CD4-positive, alpha-beta memory T cell (primary cell): ENCODE measurements at regions not wholly inside any gene's neighbourhood (a gene's known extent, or its start where the extent isn't known, plus 50 kb on each side); places are given as distances from the start of the nearest gene placed in this dataset.
A peak's percentile ranks its signal among the peaks of the same experiment; 100 is the strongest.
"Not testable (repeated sequence)": the region's sequence is repeated elsewhere in the genome, so short reads cannot be mapped to it uniquely, and the experiment has no call there.

ENCODE experiments used
- CTCF ChIA-PET: fragments of 350-600 bp; sonication (Branson Sonifier 250); formaldehyde crosslinking; loops from one replicate; lab custom pipeline; 2021; ENCODE audit warnings: inconsistent platforms; ENCODE audit not compliant: partially characterized antibody; lab: Charles Lee
- POLR2A ChIA-PET: fragments of 350-600 bp; sonication (Branson Sonifier 250); formaldehyde crosslinking; loops from one replicate; lab custom pipeline; 2021; ENCODE audit not compliant: partially characterized antibody; lab: Charles Lee
- DNase-seq, 5 donors: peaks; one replicate each; pipeline versions ENCODE4 v3.0.0 to v3.0.0-alpha.2; 2020 to 2022; ENCODE audit warnings: mixed read lengths in 1 of 5
- H3K27ac ChIP-seq: one replicate; pipeline ENCODE4 v1.7.0; 2013; ENCODE audit warnings: low read depth, low read length
- H3K27me3 ChIP-seq: 2 replicates; pipeline ENCODE4 v1.7.0; 2013; ENCODE audit warnings: mild to moderate bottlenecking, low read length, moderate library complexity; ENCODE audit not compliant: insufficient read depth
- H3K36me3 ChIP-seq: 2 replicates; pipeline ENCODE4 v1.7.0; 2013; ENCODE audit warnings: mild to moderate bottlenecking, low read length, moderate library complexity; ENCODE audit not compliant: insufficient read depth
- H3K4me1 ChIP-seq: 2 replicates; pipeline ENCODE4 v1.7.0; 2013; ENCODE audit warnings: mild to moderate bottlenecking, low read length, moderate library complexity; ENCODE audit not compliant: insufficient read depth
- H3K4me3 ChIP-seq, 2 donors: one replicate each; pipeline ENCODE4 v1.7.0; 2013; ENCODE audit warnings: low read length in 2 of 2, mild to moderate bottlenecking in 1 of 2
- H3K9me3 ChIP-seq, 2 donors: one replicate each; pipeline ENCODE4 v1.7.0; 2013; ENCODE audit warnings: low read length in 2 of 2, control low read depth in 1 of 2; ENCODE audit not compliant: control insufficient read depth in 1 of 2
- H3K27ac Mint-ChIP-seq, 7 donors: one replicate each; pipeline ENCODE4 v1.8.0; 2020 to 2021; ENCODE audit warnings: mixed read lengths in 7 of 7, mild to moderate bottlenecking in 6 of 7, inconsistent platforms in 3 of 7, moderate library complexity in 3 of 7
- H3K27me3 Mint-ChIP-seq, 2 donors: one replicate each; pipeline ENCODE4 v1.8.0; 2020 to 2021; ENCODE audit warnings: mixed read lengths in 2 of 2
- H3K36me3 Mint-ChIP-seq, 2 donors: one replicate each; pipeline ENCODE4 v1.8.0; 2020 to 2021; ENCODE audit warnings: mixed read lengths in 2 of 2, inconsistent platforms in 1 of 2, mild to moderate bottlenecking in 1 of 2
- H3K4me1 Mint-ChIP-seq, 4 donors: one replicate each; pipeline ENCODE4 v1.8.0; 2020 to 2021; ENCODE audit warnings: mixed read lengths in 4 of 4, mild to moderate bottlenecking in 1 of 4
- H3K4me3 Mint-ChIP-seq, 8 donors: one replicate each; pipeline ENCODE4 v1.8.0; 2020 to 2021; ENCODE audit warnings: mixed read lengths in 8 of 8, mild to moderate bottlenecking in 7 of 8, moderate library complexity in 6 of 8, inconsistent platforms in 3 of 8
- H3K9me3 Mint-ChIP-seq, 8 donors: one replicate each; pipeline ENCODE4 v1.8.0; 2020 to 2021; ENCODE audit warnings: mixed read lengths in 8 of 8, mild to moderate bottlenecking in 5 of 8, inconsistent platforms in 3 of 8, moderate library complexity in 1 of 8
- intact Hi-C: fragments of 100-400 bp; cut with micrococcal nuclease; formaldehyde crosslinking; loops from one replicate; pipeline ENCODE4 v1.15.1; 2023

DNA sequence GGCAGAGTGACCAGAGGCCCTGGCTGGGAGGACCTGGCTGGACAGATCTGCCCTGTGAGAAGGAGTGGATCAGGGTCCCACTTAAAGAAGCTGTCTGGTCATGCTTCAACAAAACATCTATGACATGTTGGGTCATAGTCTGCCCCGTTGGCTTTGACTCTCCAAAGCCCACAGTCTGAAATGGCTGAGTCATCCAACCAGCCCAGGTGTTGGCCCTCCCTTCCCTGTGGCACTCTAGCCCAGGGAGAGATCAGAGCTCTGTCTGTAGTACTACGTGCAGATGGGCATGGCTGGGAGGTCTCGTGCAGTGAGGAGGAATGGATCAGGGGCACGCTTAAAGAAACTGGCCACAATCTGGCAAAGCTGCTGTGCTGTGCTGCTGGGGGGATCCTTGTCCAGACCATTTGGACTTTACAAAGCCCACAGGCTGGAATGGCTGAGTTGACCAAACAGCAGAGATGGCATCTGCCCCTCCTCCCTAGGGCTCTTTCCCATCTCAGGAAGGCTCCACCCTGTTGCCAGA lies 206.1 kb downstream of the TUSC1 start:
- no peak overlapping the region for H3K27ac ChIP-seq
- Mint-ChIP-seq H3K36me3 (no peaks in the 10 kb centered on the region), H3K4me3 (no peak overlapping the region), H3K27me3 (no peaks in the 10 kb centered on the region), H3K27ac (no peak overlapping the region), H3K4me1 (no peaks in the 10 kb centered on the region), H3K9me3 (peaks cover 0 to 44% (median 38%) of the 10 kb centered on the region in 8 donors)
- no peak overlapping the region for H3K4me3 ChIP-seq
- CTCF ChIA-PET, result no interaction called here
- DNase-seq, result no peak
- intact Hi-C loops, result no loop called here
- POLR2A ChIA-PET, result no interaction called here
- no peaks in the 10 kb centered on the region for H3K36me3 ChIP-seq
- H3K27me3 ChIP-seq, result no peaks in the 10 kb centered on the region
- H3K9me3 ChIP-seq, result no peaks in the 10 kb centered on the region
- no peaks in the 10 kb centered on the region for H3K4me1 ChIP-seq

DNA sequence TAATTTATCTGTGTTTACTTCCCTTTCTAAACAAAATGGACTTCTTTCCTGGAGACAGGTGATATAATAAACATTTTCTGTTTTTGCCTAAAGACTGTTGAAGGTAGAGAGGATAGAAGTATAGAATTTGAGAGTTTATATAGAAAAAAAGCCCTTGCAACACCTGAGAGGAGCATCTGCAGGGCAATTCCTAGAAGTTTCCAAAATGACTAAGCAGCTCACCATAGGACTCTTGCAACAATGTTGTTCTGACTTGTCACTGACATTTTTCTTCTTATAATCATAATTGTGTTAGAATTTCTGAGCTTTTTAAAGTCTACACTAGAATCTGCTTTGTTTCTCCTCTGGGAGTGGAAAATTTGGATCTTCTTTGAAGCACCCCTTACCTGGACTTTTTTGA lies 216.8 kb downstream of the TUSC1 start:
- no peaks in the 10 kb centered on the region for H3K4me1 ChIP-seq
- H3K4me3 ChIP-seq, result no peak overlapping the region
- H3K27me3 ChIP-seq, result no peaks in the 10 kb centered on the region
- H3K9me3 ChIP-seq, result no peaks in the 10 kb centered on the region
- Mint-ChIP-seq H3K36me3 (no peaks in the 10 kb centered on the region), H3K9me3 (peaks cover 3 to 40% (median 21%) of the 10 kb centered on the region in 8 donors), H3K27ac (no peak overlapping the region), H3K27me3 (no peaks in the 10 kb centered on the region), H3K4me1 (no peaks in the 10 kb centered on the region), H3K4me3 (no peak overlapping the region)
- DNase-seq, result no peak
- ChIA-PET POLR2A (no interaction called here), CTCF (no interaction called here)
- H3K27ac ChIP-seq, result no peak overlapping the region
- intact Hi-C loops, result no loop called here
- no peaks in the 10 kb centered on the region for H3K36me3 ChIP-seq

- ChIA-PET POLR2A (no interaction called here), CTCF (no interaction called here)
- no peaks in the 10 kb centered on the region for H3K4me1 ChIP-seq
These were observed 224.4 kb downstream of the TUSC1 start for GRCh38 chr9:25453875-25454274.

GRCh38 chr9:25449503-25449902 lies 228.7 kb downstream of the TUSC1 start:
- Mint-ChIP-seq H3K9me3 (peaks cover 0 to 8% (median 4%) of the 10 kb centered on the region in 8 donors), H3K27me3 (no peaks in the 10 kb centered on the region), H3K4me3 (peak overlapping the region in 1 of 8 donors; percentile 57), H3K4me1 (no peaks in the 10 kb centered on the region), H3K27ac (no peak overlapping the region), H3K36me3 (no peaks in the 10 kb centered on the region)
- Histone ChIP-seq H3K9me3 (no peaks in the 10 kb centered on the region), H3K36me3 (no peaks in the 10 kb centered on the region), H3K27ac (no peak overlapping the region), H3K4me3 (no peak overlapping the region), H3K27me3 (no peaks in the 10 kb centered on the region), H3K4me1 (no peaks in the 10 kb centered on the region)
- POLR2A ChIA-PET, result no interaction called here
- CTCF ChIA-PET, result no interaction called here
- intact Hi-C loops, result no loop called here
- DNase-seq, result no peak

More at GRCh38 chr9:25453875-25454274, 224.4 kb downstream of the TUSC1 start:
- Histone ChIP-seq H3K27me3 (no peaks in the 10 kb centered on the region), H3K27ac (no peak overlapping the region), H3K36me3 (no peaks in the 10 kb centered on the region), H3K9me3 (no peaks in the 10 kb centered on the region), H3K4me3 (no peak overlapping the region)
- Mint-ChIP-seq H3K27me3 (no peaks in the 10 kb centered on the region), H3K9me3 (peaks cover 2 to 30% (median 12%) of the 10 kb centered on the region in 8 donors), H3K4me1 (no peaks in the 10 kb centered on the region), H3K27ac (no peak overlapping the region), H3K4me3 (no peak overlapping the region), H3K36me3 (no peaks in the 10 kb centered on the region)
- no peak for DNase-seq
- intact Hi-C loops, result no loop called here

DNA sequence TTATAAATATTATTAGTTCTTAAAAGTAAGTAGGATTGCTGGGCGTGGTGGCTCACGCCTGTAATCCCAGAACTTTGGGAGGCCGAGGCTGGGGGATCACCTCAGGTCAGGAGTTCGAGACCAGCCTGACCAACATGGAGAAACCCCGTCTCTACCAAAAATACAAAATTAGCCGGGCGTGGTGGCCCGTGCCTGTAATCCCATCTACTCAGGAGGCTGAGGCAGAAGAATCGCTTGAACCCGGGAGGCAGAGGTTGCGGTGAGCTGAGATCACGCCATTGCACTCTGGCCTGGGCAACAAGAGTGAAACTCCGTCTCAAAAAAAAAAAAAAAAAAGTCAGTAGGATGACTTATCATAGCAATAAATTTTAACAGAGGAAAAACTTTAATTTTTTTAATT lies 232.5 kb downstream of the TUSC1 start:
- DNase-seq, H3K36me3 ChIP-seq, H3K27ac ChIP-seq, H3K4me1 ChIP-seq, CTCF ChIA-PET, H3K4me3 Mint-ChIP-seq, H3K27ac Mint-ChIP-seq, POLR2A ChIA-PET, H3K36me3 Mint-ChIP-seq, H3K9me3 ChIP-seq, intact Hi-C loops, H3K27me3 Mint-ChIP-seq, H3K27me3 ChIP-seq, H3K4me3 ChIP-seq, H3K4me1 Mint-ChIP-seq: not testable (repeated sequence)
- peaks cover 0 to 20% (median 8%) of the 10 kb centered on the region in 8 donors for H3K9me3 Mint-ChIP-seq

DNA sequence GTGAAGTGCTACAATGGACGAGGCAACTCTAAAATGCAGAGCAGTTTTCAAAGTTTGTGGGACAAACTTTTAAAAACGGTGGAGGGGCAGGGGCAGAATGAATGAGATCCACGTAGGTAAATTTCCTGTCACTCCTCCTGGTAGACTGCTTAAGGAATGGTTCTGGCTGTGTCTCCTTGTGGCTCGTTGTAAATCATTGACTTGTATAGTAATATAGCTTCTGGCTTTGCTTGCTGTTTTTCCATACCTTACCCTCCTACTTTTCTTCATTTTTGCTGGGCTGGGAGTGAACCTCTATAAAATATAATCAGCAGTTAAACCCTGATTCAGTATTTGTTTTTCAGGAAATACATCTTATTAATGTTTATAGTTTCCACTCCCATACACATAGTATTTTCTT lies 235.7 kb downstream of the TUSC1 start:
- no peaks in the 10 kb centered on the region for H3K36me3 Mint-ChIP-seq
- H3K27ac Mint-ChIP-seq, result no peak overlapping the region
- intact Hi-C loops, result no loop called here

DNA sequence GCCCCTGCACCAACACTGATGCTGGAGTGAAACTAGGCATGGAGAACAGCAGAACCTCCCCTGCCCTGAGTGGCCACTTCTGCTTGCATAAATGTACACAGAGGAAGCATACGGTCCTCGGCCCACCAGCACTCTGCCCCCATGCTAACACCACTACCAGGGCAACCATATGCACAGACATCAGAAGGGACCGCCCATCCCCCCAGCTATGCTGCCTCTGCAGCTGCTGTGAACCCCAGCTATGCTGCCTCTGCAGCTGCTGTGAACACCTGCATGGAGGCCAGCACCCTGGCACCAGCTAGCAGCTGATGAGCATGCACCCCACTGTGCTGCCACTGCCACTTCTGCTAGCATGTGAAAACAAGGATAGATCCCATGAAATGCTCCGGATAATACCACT lies 250.3 kb downstream of the TUSC1 start:
- Mint-ChIP-seq H3K9me3 (peaks cover 12 to 56% (median 22%) of the 10 kb centered on the region in 8 donors), H3K27me3 (no peaks in the 10 kb centered on the region), H3K36me3 (no peaks in the 10 kb centered on the region), H3K4me1 (no peaks in the 10 kb centered on the region), H3K4me3 (no peak overlapping the region), H3K27ac (no peak overlapping the region)
- intact Hi-C loops, result no loop called here
- ChIA-PET CTCF (no interaction called here), POLR2A (no interaction called here)
- Histone ChIP-seq H3K9me3 (peaks cover 0 to 4% of the 10 kb centered on the region in 2 donors), H3K27ac (no peak overlapping the region), H3K4me3 (no peak overlapping the region), H3K36me3 (no peaks in the 10 kb centered on the region), H3K4me1 (no peaks in the 10 kb centered on the region), H3K27me3 (no peaks in the 10 kb centered on the region)
- no peak for DNase-seq

More for the DNA sequence above, 235.7 kb downstream of the TUSC1 start:
- no peak overlapping the region for H3K4me3 ChIP-seq
- ChIA-PET POLR2A (no interaction called here), CTCF (no interaction called here)
- H3K27ac ChIP-seq, result no peak overlapping the region
- H3K9me3 Mint-ChIP-seq, result peaks cover 0 to 20% (median 8%) of the 10 kb centered on the region in 8 donors
- no peaks in the 10 kb centered on the region for H3K4me1 Mint-ChIP-seq
- no peaks in the 10 kb centered on the region for H3K9me3 ChIP-seq
- no peaks in the 10 kb centered on the region for H3K4me1 ChIP-seq
- H3K27me3 Mint-ChIP-seq, result no peaks in the 10 kb centered on the region
- no peak overlapping the region for H3K4me3 Mint-ChIP-seq
- no peak for DNase-seq
- no peaks in the 10 kb centered on the region for H3K36me3 ChIP-seq
- no peaks in the 10 kb centered on the region for H3K27me3 ChIP-seq

DNA sequence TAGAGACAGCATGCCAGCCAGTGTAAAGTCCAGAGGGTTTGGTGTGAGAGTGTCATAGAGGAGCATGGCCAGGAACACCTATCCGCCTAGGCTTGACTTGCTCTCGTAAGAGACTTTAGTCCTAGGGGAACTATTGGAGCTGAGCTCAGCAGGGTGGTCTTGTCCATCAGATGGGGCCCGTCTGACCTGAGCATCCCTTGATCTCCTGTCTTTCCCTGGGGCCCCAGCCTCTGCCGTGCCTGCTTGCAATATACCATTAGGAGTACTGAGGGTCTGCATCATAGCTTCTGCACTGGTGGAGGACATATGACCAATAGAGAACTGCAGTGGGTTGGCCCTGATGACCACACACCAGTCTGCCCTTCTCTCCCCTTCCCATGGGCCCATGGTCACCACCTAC lies 251.0 kb downstream of the TUSC1 start:
- Histone ChIP-seq H3K27me3 (no peaks in the 10 kb centered on the region), H3K36me3 (no peaks in the 10 kb centered on the region), H3K4me1 (no peaks in the 10 kb centered on the region), H3K4me3 (no peak overlapping the region), H3K9me3 (peaks cover 0 to 4% of the 10 kb centered on the region in 2 donors), H3K27ac (no peak overlapping the region)
- ChIA-PET CTCF (no interaction called here), POLR2A (no interaction called here)
- no peaks in the 10 kb centered on the region for H3K36me3 Mint-ChIP-seq
- H3K27ac Mint-ChIP-seq, result no peak overlapping the region
- H3K4me3 Mint-ChIP-seq, result no peak overlapping the region
- H3K27me3 Mint-ChIP-seq, result no peaks in the 10 kb centered on the region
- intact Hi-C loops, result no loop called here
- peaks cover 12 to 56% (median 22%) of the 10 kb centered on the region in 8 donors for H3K9me3 Mint-ChIP-seq
- H3K4me1 Mint-ChIP-seq, result no peaks in the 10 kb centered on the region
- DNase-seq, result no peak
